ENCODE measurements at regions not wholly inside any gene's neighbourhood (a gene's known extent, or its start where the extent isn't known, plus 50 kb on each side); places are given as distances from the start of the nearest gene placed in this dataset.

- no peak for TF ChIP-seq REST (tag by site-specific recombination; IDR thresholded peaks at IDR 0.05)
- TF ChIP-seq ZNF701 (tag by site-specific recombination; IDR thresholded peaks at IDR 0.05) = no peak
- TF ChIP-seq CTCF (tag by site-specific recombination; IDR thresholded peaks at IDR 0.05) = no peak
- TF ChIP-seq SP2 (tag by site-specific recombination; IDR thresholded peaks at IDR 0.05) = no peak
- no peak for TF ChIP-seq ZBTB8A (tag by site-specific recombination; IDR thresholded peaks at IDR 0.05)
- no peak for TF ChIP-seq ZNF16 (tag by site-specific recombination; IDR thresholded peaks at IDR 0.05; ENCODE audit: low read depth)
Observed at GRCh38 chr6:14965424-14966075, 280.3 kb upstream of the JARID2 start.
